CD4-positive, alpha-beta T cell treated with Interferon alpha-2 for 1 hour (primary cell): ENCODE measurements at regions not wholly inside any gene's neighbourhood (a gene's known extent, or its start where the extent isn't known, plus 50 kb on each side); places are given as distances from the start of the nearest gene placed in this dataset.

Experiments
- DNase-seq, 2 donors: peaks; one replicate each; pipeline ENCODE4 v3.0.0-alpha.2; 2020 to 2022

- no peak for DNase-seq
These were observed 102.0 kb downstream of the VPREB1 start for GRCh38 chr22:22346401-22347107.

GRCh38 chr22:22348127-22348814 lies 103.7 kb downstream of the VPREB1 start:
- DNase-seq = no peak

- no peak for DNase-seq
These were observed 104.3 kb downstream of the VPREB1 start for GRCh38 chr22:22348815-22349454.

- DNase-seq = no peak
These were observed 104.9 kb downstream of the VPREB1 start for GRCh38 chr22:22349455-22349836.

GRCh38 chr22:22351366-22351765 lies 106.8 kb downstream of the VPREB1 start:
- DNase-seq = no peak

GRCh38 chr22:22352371-22352999 lies 107.9 kb downstream of the VPREB1 start:
- no peak for DNase-seq

GRCh38 chr22:22355096-22355834 lies 110.7 kb downstream of the VPREB1 start:
- DNase-seq = no peak

GRCh38 chr22:22357024-22357883 lies 112.7 kb downstream of the VPREB1 start:
- peak; percentile 66 to 78 for DNase-seq

GRCh38 chr22:22358152-22358551 lies 113.6 kb downstream of the VPREB1 start:
- DNase-seq = no peak

- no peak for DNase-seq
These were observed 114.1 kb downstream of the VPREB1 start for GRCh38 chr22:22358686-22359085.

GRCh38 chr22:22359465-22359864 lies 114.9 kb downstream of the VPREB1 start:
- no peak for DNase-seq

GRCh38 chr22:22360014-22360413 lies 115.4 kb downstream of the VPREB1 start:
- DNase-seq = no peak

- no peak for DNase-seq
These were observed 117.7 kb downstream of the VPREB1 start for GRCh38 chr22:22362311-22362710.

- DNase-seq = no peak
These were observed 118.3 kb downstream of the VPREB1 start for GRCh38 chr22:22362936-22363335.

GRCh38 chr22:22364207-22364606 lies 119.6 kb downstream of the VPREB1 start:
- DNase-seq = no peak

GRCh38 chr22:22366537-22366936 lies 122.0 kb downstream of the VPREB1 start:
- DNase-seq = no peak

GRCh38 chr22:22368516-22368915 lies 123.9 kb downstream of the VPREB1 start:
- DNase-seq = no peak

- peak in 1 of 2 donors; percentile 51 for DNase-seq
These were observed 124.8 kb downstream of the VPREB1 start for GRCh38 chr22:22369219-22369963.

GRCh38 chr22:22369964-22370270 lies 125.3 kb downstream of the VPREB1 start:
- DNase-seq = no peak

GRCh38 chr22:22371031-22371541 lies 126.5 kb downstream of the VPREB1 start:
- DNase-seq = no peak

GRCh38 chr22:22372086-22372485 lies 127.5 kb downstream of the VPREB1 start:
- DNase-seq = no peak
